PC-9 (cell line): ENCODE measurements at regions not wholly inside any gene's neighbourhood (a gene's known extent, or its start where the extent isn't known, plus 50 kb on each side); places are given as distances from the start of the nearest gene placed in this dataset.

Experiments used
- CTCF ChIP-seq: fragments of 200-600 bp; sonication (generic); conservative IDR thresholded peaks from 2 replicates; pipeline ENCODE4 v1.6.1; 2017; ENCODE audit warnings: mixed run types, antibody characterized with exemption, mild to moderate bottlenecking, moderate library complexity
- EZH2 ChIP-seq: fragments of 200-600 bp; sonication (generic); IDR thresholded peaks from 2 replicates; pipeline ENCODE4 v1.8.0; 2017; ENCODE audit warnings: antibody characterized with exemption, low read depth

GRCh38 chr5:175317872-175318271 lies 126.1 kb downstream of the DRD1 start:
- TF ChIP-seq EZH2 (no peak), CTCF (no peak)
